ENCODE measurements at regions not wholly inside any gene's neighbourhood (a gene's known extent, or its start where the extent isn't known, plus 50 kb on each side); places are given as distances from the start of the nearest gene placed in this dataset.

DNA sequence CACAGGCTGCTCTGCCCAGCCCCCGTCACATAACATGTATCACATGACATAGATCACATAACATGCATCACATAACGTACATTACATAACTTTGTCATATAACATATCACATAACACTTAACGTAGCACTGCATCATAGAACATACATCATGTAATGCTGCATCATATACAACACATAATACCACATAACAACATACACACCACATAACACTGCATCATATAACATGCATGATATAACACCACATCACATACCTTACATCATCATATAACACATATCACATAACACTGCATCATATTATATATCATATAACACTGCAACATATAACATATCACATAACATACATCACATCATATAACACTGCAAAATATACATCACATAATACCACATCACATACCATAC lies 83.8 kb downstream of the AXIN2 start:
- no peaks in the 10 kb centered on the region for H3K36me3 Mint-ChIP-seq (ENCODE audit: low read depth)
- ChIA-PET POLR2A (no interaction called here), CTCF (no interaction called here)
- H3K27me3 Mint-ChIP-seq, result peaks cover 6% of the 10 kb centered on the region
- no peak overlapping the region for H3K27ac Mint-ChIP-seq
- DNase-seq, result no peak
- H3K9me3 Mint-ChIP-seq, result no peaks in the 10 kb centered on the region
- peaks cover 14% of the 10 kb centered on the region for H3K4me1 Mint-ChIP-seq
- no peak overlapping the region for H3K4me3 Mint-ChIP-seq

DNA sequence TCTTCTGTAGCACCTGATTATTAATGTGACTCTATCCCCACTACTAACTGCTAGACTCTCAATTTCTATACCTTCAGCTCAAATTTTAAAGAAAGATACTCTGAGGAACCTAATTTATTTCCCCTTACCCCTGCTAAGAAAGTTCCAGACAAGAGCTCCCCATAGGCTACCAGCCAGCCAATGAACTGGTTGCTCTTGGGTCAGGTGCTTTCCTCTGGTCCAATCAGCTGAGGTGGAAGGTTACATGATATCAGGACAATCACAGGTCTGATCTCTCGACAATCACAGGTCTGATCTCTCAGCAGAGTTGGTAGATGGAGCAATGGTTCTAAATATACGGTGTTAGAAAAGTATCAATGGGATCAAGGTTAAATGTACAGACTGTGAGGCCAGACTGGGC lies 86.8 kb downstream of the AXIN2 start:
- ChIA-PET CTCF (no interaction called here), POLR2A (no interaction called here)
- Mint-ChIP-seq H3K9me3 (no peaks in the 10 kb centered on the region), H3K27ac (no peak overlapping the region), H3K4me1 (no peaks in the 10 kb centered on the region), H3K36me3 (ENCODE audit: low read depth) (no peaks in the 10 kb centered on the region), H3K4me3 (no peak overlapping the region), H3K27me3 (peaks cover 6% of the 10 kb centered on the region)
- no peak for DNase-seq

DNA sequence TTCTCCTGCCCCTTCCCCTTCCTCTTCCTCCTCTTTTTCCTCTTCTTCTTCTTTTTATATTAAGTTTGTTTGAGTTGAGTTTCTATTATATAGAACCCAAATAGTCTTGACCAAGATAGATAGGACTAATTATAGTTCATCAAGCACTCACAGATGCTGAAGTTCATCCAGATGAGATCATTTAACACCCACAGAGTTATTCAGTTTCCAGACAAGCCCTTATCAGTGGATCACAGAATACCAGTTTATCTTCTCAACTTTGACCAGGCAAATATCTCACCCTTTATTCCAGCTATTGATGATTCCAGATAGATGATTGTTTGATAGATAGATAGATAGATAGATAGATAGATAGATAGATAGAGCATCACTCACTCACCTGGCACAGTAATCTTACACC lies 87.5 kb downstream of the AXIN2 start:
- no peak overlapping the region for H3K4me3 Mint-ChIP-seq
- no peak for DNase-seq
- no peaks in the 10 kb centered on the region for H3K36me3 Mint-ChIP-seq (ENCODE audit: low read depth)
- H3K9me3 Mint-ChIP-seq, result no peaks in the 10 kb centered on the region
- no peaks in the 10 kb centered on the region for H3K4me1 Mint-ChIP-seq
- POLR2A ChIA-PET, result no interaction called here
- peak overlapping the region; percentile 3 for H3K27ac Mint-ChIP-seq
- H3K27me3 Mint-ChIP-seq, result peaks cover 6% of the 10 kb centered on the region
- CTCF ChIA-PET, result interaction anchor here (0.9 kb wide), 1 partner anchor 13 kb away, joined by 3 read pairs; no protein-coding TSS in a partner anchor

DNA sequence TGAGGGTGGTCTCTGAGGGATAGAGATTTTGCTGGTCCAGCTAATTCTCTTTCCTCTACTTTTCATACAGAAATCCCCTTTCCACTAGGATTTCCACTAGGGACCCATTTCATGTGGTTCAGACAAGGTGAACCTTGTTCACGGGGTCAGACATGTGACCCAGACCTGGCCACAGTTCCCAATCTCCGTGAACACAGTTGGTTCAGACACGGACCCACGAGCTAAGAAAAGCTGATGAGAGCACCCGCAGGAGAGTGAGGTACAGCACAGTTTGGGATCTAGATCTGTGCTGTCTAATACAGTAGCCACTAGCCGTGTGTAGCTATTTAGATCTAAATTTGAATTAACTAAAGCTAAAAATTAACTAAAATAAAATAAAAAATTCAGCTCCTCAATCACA lies 88.1 kb downstream of the AXIN2 start:
- Mint-ChIP-seq H3K27ac (no peak overlapping the region), H3K4me1 (no peaks in the 10 kb centered on the region), H3K36me3 (ENCODE audit: low read depth) (no peaks in the 10 kb centered on the region), H3K4me3 (no peak overlapping the region), H3K9me3 (no peaks in the 10 kb centered on the region), H3K27me3 (peaks cover 6% of the 10 kb centered on the region)
- ChIA-PET POLR2A (no interaction called here), CTCF (interaction anchor here (0.9 kb wide), 1 partner anchor 12 kb away, joined by 3 read pairs; no protein-coding TSS in a partner anchor)
- DNase-seq, result no peak

DNA sequence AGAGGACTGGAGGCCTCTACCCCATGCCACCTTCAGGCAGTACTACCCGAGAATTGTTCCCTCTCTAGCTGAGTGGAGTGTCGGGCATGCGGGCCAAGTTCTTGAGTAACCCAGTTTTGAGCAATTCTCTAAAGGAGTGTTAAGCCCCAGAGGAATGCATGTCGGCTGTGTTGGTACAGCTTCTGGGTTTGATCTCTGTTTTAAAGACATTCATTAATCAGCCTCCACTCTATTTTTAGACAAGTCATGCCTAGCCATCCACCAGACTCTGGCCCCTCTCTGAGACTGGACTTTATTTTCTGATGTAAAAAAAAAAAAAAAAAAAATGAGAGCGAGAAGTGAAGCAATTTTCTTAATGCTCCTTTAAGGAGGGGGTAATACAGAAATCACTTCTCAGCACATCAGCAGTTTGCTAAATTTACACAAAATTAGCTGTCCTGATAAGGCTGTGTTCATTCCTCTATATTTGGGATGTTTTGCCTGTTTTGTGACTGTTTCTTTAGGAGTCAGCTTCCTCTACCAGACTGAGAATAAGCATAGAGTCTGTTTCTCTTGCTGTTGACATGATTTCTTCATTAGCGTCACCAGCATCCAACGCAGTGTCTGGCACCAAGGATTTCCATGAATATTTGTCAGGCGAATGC lies 88.7 kb downstream of the AXIN2 start:
- DNase-seq, result no peak
- POLR2A ChIA-PET, result no interaction called here
- H3K9me3 Mint-ChIP-seq, result no peaks in the 10 kb centered on the region
- H3K4me1 Mint-ChIP-seq, result no peaks in the 10 kb centered on the region
- no peaks in the 10 kb centered on the region for H3K36me3 Mint-ChIP-seq (ENCODE audit: low read depth)
- CTCF ChIA-PET, result interaction anchor here (0.6 to 0.9 kb wide), 2 partner anchors 12 to 366 kb away, joined by 3 read pairs; no protein-coding TSS in a partner anchor
- no peak overlapping the region for H3K27ac Mint-ChIP-seq
- H3K27me3 Mint-ChIP-seq, result peaks cover 6% of the 10 kb centered on the region
- H3K4me3 Mint-ChIP-seq, result no peak overlapping the region

DNA sequence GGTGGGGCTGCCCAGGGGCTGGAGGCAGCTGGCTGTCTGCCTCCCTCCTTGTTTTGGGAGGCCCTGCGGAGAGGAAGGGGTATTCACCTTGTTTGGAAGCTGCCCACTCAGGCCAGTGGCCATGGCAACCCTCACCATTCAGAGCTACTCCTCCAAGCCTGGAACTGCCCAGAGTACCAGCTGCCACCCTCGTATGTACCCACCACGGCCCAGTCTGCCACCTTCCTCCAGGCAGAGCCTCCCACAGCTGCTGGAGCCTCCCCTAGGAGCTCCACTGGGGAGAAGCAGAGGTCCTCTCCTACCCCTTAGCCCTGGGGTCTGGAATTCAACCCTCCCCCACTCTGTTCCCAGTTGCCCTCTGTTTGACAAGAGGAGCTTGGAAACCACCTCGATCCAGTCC lies 90.7 kb downstream of the AXIN2 start:
- Mint-ChIP-seq H3K4me1 (no peaks in the 10 kb centered on the region), H3K36me3 (ENCODE audit: low read depth) (no peaks in the 10 kb centered on the region), H3K4me3 (no peak overlapping the region), H3K9me3 (peaks cover 5% of the 10 kb centered on the region), H3K27me3 (peaks cover 6% of the 10 kb centered on the region), H3K27ac (no peak overlapping the region)
- no peak for DNase-seq
- ChIA-PET POLR2A (no interaction called here), CTCF (interaction anchor here (0.6 to 0.7 kb wide), 2 partner anchors 235 to 618 kb away, joined by 3 to 5 read pairs; no protein-coding TSS in a partner anchor)

DNA sequence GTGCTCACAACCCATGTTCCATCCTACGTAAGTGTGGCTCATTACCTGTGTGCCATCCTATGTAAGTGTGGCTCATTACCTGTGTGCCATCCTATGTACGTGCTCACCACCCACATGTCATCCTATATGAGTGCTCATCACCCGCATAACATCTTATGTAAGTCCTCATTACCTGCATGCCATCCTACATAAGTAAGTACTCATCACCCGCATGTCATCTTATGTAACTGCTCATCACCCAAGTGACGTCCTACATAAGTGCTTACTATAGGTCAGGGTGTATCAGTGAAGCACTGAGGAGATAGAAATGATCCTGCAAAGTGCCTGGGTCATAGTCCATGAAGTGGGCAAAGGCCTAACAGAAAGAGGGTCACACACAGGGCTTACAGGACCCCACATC lies 93.1 kb downstream of the AXIN2 start:
- no peak for DNase-seq
- ChIA-PET POLR2A (no interaction called here), CTCF (no interaction called here)
- peaks cover 3% of the 10 kb centered on the region for H3K27me3 Mint-ChIP-seq
- H3K36me3 Mint-ChIP-seq (ENCODE audit: low read depth), result no peaks in the 10 kb centered on the region
- H3K4me1 Mint-ChIP-seq, result no peaks in the 10 kb centered on the region
- H3K9me3 Mint-ChIP-seq, result peaks cover 5% of the 10 kb centered on the region
- no peak overlapping the region for H3K4me3 Mint-ChIP-seq
- no peak overlapping the region for H3K27ac Mint-ChIP-seq

DNA sequence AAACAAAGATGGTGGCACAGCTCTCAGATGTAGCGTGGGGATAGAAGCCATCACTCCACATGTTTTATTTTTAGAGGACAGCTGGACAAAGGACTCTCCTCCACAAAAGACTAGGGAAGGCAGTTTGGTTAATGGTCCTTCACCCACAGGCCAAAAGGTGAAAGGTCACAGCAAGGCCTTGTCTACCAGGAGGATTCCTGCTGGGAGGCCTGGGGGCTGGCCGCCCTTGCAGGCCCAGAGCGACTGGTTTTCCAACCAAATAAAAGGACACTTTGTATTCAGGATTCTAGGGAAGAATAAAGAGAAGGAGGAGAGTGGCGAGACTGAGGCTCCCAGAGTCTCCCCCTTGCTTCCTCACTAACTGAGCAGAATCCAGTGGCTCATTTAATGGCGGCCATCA lies 94.3 kb downstream of the AXIN2 start:
- peaks cover 5% of the 10 kb centered on the region for H3K9me3 Mint-ChIP-seq
- H3K4me3 Mint-ChIP-seq, result no peak overlapping the region
- POLR2A ChIA-PET, result no interaction called here
- no peak for DNase-seq
- peaks cover 2% of the 10 kb centered on the region for H3K27me3 Mint-ChIP-seq
- no peaks in the 10 kb centered on the region for H3K4me1 Mint-ChIP-seq
- H3K27ac Mint-ChIP-seq, result no peak overlapping the region
- CTCF ChIA-PET, result no interaction called here
- H3K36me3 Mint-ChIP-seq (ENCODE audit: low read depth), result no peaks in the 10 kb centered on the region

DNA sequence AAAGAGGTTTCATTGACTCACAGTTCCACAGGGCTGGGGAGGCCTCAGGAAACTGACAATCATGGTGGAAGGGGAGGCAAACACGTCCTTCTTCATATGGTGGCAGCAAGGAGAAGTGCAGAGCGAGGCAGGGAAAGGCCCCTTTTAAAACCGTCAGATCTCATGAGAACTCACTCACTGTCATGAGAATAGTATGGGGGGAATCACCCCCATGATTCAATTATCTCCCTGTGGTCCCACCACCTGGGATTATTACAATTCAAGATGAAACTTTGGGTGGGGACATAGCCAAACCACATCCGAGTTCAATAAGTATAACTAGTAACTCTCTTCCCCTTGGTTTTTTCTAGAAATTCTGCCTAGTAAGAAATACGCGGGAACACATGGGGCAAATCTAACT lies 94.9 kb downstream of the AXIN2 start:
- Mint-ChIP-seq H3K27me3 (peaks cover 2% of the 10 kb centered on the region), H3K27ac (no peak overlapping the region), H3K36me3 (ENCODE audit: low read depth) (no peaks in the 10 kb centered on the region), H3K4me3 (no peak overlapping the region), H3K4me1 (no peaks in the 10 kb centered on the region), H3K9me3 (peaks cover 5% of the 10 kb centered on the region)
- CTCF ChIA-PET, result no interaction called here
- no peak for DNase-seq
- POLR2A ChIA-PET, result no interaction called here

DNA sequence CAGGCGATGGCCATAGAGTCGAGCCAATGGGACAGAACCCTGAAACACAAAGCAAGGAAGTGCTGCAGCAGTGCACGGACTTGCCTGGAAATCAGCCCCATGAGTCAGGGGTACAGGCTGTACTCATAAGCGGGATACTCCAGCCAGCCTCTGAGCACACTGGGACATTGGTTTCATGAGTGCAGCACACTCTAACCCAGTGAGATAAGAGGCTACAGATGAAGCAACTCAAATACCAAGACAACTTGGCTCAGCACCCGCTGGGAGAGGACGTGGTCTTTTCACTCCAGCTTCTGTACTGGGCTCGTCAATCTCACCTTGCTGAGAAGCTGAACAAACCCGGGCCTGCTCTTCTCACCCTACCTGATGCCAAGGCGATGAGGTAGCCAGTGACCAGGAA lies 98.2 kb downstream of the AXIN2 start:
- no peak overlapping the region for H3K4me3 Mint-ChIP-seq
- CTCF ChIA-PET, result interaction anchor here (0.6 to 0.8 kb wide), 2 partner anchors 14 to 281 kb away, joined by 3 read pairs; no protein-coding TSS in a partner anchor
- no peaks in the 10 kb centered on the region for H3K36me3 Mint-ChIP-seq (ENCODE audit: low read depth)
- H3K4me1 Mint-ChIP-seq, result no peaks in the 10 kb centered on the region
- no peak for DNase-seq
- peaks cover 5% of the 10 kb centered on the region for H3K9me3 Mint-ChIP-seq
- no peak overlapping the region for H3K27ac Mint-ChIP-seq
- H3K27me3 Mint-ChIP-seq, result peaks cover 12% of the 10 kb centered on the region
- POLR2A ChIA-PET, result no interaction called here

DNA sequence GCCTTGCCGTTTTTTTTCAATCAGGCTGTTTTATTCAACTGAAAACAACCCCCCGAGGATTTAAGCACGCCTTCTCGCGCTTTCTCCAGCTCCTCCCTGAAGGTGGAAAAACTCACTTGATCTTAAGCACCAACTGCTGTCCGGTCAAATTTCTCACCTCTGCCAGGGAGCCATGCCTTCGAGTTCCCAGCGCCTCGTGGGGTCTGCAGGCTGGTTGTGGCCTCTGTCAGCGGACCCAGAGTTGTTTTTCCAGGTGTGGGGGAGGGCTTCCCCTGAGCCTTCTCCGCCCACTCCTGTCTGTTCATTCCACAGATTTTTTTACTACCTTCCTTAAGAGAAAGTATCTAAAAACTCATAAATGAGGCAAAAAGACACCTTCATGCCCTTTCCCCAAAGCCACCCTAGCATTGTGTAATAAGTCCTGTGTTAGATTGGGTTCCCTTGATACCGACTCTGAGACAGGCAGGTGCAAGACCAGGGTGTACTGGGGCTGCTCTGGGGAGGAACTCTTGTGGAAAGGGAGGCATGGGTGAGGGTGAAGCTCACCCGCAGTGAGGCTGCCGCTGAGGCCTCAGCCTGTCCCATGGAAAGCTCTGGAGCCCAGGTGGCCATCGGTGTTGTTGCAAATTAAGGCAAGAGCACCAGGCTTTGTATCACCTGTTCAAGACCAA lies 101.6 kb downstream of the AXIN2 start:
- peaks cover 18% of the 10 kb centered on the region for H3K27me3 Mint-ChIP-seq
- H3K9me3 Mint-ChIP-seq, result no peaks in the 10 kb centered on the region
- DNase-seq, result no peak
- no peak overlapping the region for H3K27ac Mint-ChIP-seq
- ChIA-PET CTCF (no interaction called here), POLR2A (no interaction called here)
- H3K4me3 Mint-ChIP-seq, result no peak overlapping the region
- no peaks in the 10 kb centered on the region for H3K36me3 Mint-ChIP-seq (ENCODE audit: low read depth)
- no peaks in the 10 kb centered on the region for H3K4me1 Mint-ChIP-seq

DNA sequence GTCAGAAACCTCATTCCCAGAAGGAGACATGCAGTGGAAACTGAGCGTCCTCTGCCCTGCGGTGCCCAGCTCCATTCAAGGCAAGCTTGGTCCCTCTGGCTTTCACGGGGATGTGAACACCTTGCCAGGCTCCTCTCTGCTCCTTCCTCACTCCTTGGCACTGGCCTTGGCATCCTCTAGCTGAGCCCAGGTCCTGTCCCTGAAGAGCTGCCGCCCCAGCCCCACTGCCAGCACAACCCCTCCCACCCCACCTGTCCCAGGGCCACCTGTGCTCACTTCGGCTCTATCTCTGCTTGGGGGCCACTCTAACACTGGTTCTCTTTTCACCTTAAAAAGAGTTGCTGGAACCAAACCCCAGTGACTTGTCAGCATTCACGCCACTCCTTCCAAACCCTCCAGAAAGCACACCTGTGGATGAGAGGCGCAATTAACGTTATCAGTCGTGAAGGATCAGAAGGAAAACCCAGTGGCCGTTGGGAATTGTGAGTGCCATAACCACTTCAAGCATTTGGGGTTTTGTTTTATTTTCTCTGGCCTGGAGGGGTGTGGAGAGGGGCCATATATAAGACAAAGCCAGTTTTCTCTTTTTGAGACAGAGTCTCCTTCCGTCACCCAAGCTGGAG lies 103.7 kb downstream of the AXIN2 start:
- Mint-ChIP-seq H3K27me3 (peaks cover 18% of the 10 kb centered on the region), H3K4me3 (no peak overlapping the region), H3K27ac (peak overlapping the region; percentile 41), H3K9me3 (no peaks in the 10 kb centered on the region), H3K36me3 (ENCODE audit: low read depth) (no peaks in the 10 kb centered on the region), H3K4me1 (no peaks in the 10 kb centered on the region)
- POLR2A ChIA-PET, result no interaction called here
- CTCF ChIA-PET, result no interaction called here
- DNase-seq, result no peak

DNA sequence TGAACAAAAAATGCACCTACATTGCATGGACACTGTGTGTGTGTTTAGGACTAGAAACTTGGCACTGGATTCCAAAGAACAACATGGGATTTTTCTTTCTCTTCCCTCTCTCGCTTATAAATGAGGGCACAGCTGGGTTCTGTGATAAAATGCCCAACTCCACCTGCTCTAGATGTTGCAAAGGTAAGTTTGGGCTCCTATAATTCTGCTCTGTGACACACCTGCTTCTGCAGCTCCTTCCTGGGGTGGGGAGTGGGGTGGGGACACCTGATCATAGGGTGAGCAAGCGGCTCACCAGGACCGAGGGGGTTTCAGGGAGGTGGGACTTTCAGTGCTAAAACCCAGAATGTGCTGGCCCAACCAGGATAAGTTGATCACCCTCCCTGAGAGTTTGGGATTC lies 104.3 kb downstream of the AXIN2 start:
- no peak for DNase-seq
- Mint-ChIP-seq H3K9me3 (peaks cover 2% of the 10 kb centered on the region), H3K4me1 (no peaks in the 10 kb centered on the region), H3K27me3 (peaks cover 16% of the 10 kb centered on the region), H3K36me3 (ENCODE audit: low read depth) (no peaks in the 10 kb centered on the region), H3K27ac (no peak overlapping the region), H3K4me3 (no peak overlapping the region)
- ChIA-PET POLR2A (no interaction called here), CTCF (no interaction called here)

Measured in activated CD4-positive, alpha-beta T cell treated with anti-CD3 and anti-CD28 coated beads, Interleukin-2, amount 10 ng/mL, durations not matched to agents 7 days and 5 days (primary cell).